Spleen (tissue), 11 donors: ENCODE measurements at regions not wholly inside any gene's neighbourhood (a gene's known extent, or its start where the extent isn't known, plus 50 kb on each side); places are given as distances from the start of the nearest gene placed in this dataset.

ENCODE experiments used
- DNase-seq: peaks from one replicate; pipeline ENCODE4 v3.0.0-alpha.2; 2020
- H3K27ac ChIP-seq, 8 donors: fragments of 200-600 bp; sonication (generic) in 7 of 8; 1 replicate in 4 of 8; 2 replicates in 4 of 8; pipeline versions ENCODE4 v1.5.0 to v1.8.0; 2016 to 2021; ENCODE audit warnings: inconsistent platforms in 4 of 8, mild to moderate bottlenecking in 4 of 8, moderate library complexity in 1 of 8
- H3K27me3 ChIP-seq, 7 donors: fragments of 200-600 bp; sonication (generic) in 6 of 7; replicated peaks in 1 of 7; 1 replicate in 4 of 7; 2 replicates in 3 of 7; pipeline versions ENCODE4 v1.5.0 to v1.8.0; 2016 to 2021; ENCODE audit warnings: inconsistent platforms in 3 of 7, mild to moderate bottlenecking in 1 of 7
- H3K36me3 ChIP-seq, 6 donors: fragments of 200-600 bp; sonication (generic) in 5 of 6; 1 replicate in 4 of 6; 2 replicates in 2 of 6; pipeline versions ENCODE4 v1.5.0 to v1.8.0; 2016 to 2021; ENCODE audit warnings: inconsistent platforms in 2 of 6
- H3K4me1 ChIP-seq, 6 donors: fragments of 200-600 bp; sonication (generic) in 5 of 6; 1 replicate in 3 of 6; 2 replicates in 3 of 6; pipeline versions ENCODE4 v1.5.0 to v1.8.0; 2016 to 2021; ENCODE audit warnings: inconsistent platforms in 3 of 6
- H3K4me3 ChIP-seq, 8 donors: fragments of 200-600 bp; sonication (generic) in 7 of 8; 1 replicate in 4 of 8; 2 replicates in 4 of 8; pipeline versions ENCODE4 v1.5.0 to v1.8.0; 2016 to 2021; ENCODE audit warnings: inconsistent platforms in 4 of 8, mild to moderate bottlenecking in 4 of 8, moderate library complexity in 2 of 8
- H3K9me3 ChIP-seq, 8 donors: fragments of 200-600 bp; sonication (generic) in 7 of 8; 1 replicate in 4 of 8; 2 replicates in 4 of 8; pipeline versions ENCODE4 v1.5.0 to v1.8.0; 2016 to 2021; ENCODE audit warnings: inconsistent platforms in 4 of 8
- POLR2A ChIP-seq, 3 donors: fragments of 450-650 bp; IDR thresholded peaks; one replicate each; pipeline ENCODE4 v1.5.1; 2017; ENCODE audit warnings: antibody characterized with exemption in 3 of 3, mild to moderate bottlenecking in 1 of 3
- POLR2AphosphoS5 ChIP-seq, 3 donors: sonication (generic); formaldehyde crosslinking; IDR thresholded peaks; one replicate each; pipeline ENCODE4 v1.5.1; 2017; ENCODE audit warnings: antibody characterized with exemption in 3 of 3
- WGBS, 5 donors: extraction: QIAGEN DNeasy Blood & Tissue Kit in 3 of 5; methylation state at CpG; one replicate each; pipeline versions ENCODE4 v1.1.5 to v1.1.7; 2013 to 2018; 5-methylcytosine and 5-hydroxymethylcytosine counted together
- intact Hi-C: fragments of 100-400 bp; cut with DNase I; formaldehyde crosslinking; loops from one replicate; pipeline ENCODE4 v1.15.0; 2023; ENCODE audit warnings: low total_unique reads
- TF ChIP-seq, protein P1 (sequence below), 11 experiments: fragments of 200-600 bp in 7 of 11; fragments of 450-650 bp in 4 of 11; sonication (generic) in 4 of 11; IDR thresholded peaks in 8 of 11; conservative IDR thresholded peaks in 3 of 11; 1 replicate in 7 of 11; 2 replicates in 4 of 11; pipeline versions ENCODE4 v1.4.0 to v1.8.0; 2016 to 2021; ENCODE audit warnings: antibody characterized with exemption in 11 of 11, inconsistent platforms in 4 of 11, mild to moderate bottlenecking in 1 of 11
- donor health status: healthy with polysubstance abuse.
- donor health status: DM: no; HTN: no; CAD: no; lungs with moderate emphysema.
- donor health status: DM: no; HTN: no; CAD: no.
- donor health status: Bipolar disorder and iron deficiency.
- donor health status: healthy.
- donor health status: DM: no; HTN: no; CAD: no.
- donor health status: DM: yes; HTN: yes; CAD: no.

DNA sequence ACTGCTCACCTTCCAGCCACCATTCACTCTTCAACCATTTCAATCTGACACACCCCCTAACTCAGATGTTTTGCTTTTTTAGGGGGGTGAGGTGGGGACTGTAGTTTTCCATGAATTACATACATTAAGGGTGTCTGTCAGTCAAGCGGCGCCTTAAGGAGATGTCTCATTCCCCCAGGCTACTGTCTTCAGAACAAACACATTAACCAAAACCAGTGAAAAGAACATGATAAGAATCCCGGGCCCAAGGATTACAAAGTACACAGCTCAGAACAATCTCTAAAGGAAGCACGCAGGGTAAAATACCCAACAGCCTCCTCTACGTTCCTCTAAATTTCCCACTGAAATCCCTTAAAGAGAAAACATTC, 62.5 kb upstream of the IRF2 start:
- intact Hi-C loops: loop anchor here (5.0 to 10.0 kb wide), 3 partner anchors 62 to 270 kb away; partner anchors contain the start of gene IRF2

DNA sequence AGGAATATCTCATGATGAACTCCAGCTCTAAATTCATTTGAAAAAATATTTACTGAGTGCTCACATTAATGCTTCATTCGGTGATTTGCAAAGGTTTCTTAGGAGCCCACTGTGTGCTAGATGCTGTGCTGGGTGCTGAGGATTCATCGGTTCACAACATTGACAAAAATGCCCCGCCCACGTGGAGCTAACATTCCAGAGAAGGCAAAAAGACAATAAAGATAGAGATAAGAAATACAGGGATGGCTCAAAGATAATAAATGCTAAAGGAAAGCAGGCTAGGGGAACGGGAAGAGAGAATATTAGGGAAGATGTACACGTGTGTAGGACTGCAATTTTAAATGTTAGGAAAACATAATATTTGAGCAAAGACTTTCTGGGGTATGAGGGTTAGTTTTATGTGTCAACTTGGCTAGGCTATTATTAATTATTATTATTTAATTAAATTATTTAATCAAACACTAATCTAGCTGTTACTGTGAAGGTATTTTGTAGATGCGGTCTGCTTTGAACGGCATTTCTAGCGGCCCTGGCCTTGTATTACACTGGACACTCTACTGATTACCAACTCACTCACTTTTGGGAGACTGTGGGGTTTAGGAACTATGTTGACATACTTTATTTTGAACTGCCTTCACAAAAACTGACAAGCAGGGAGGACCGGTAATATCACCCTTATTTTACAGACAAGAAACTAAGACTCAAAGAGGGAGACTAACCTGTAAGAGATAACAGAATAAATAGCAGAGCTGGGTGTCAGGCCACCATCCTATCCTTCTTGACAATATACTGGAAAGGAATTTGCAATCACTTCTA, 61.9 kb upstream of the IRF2 start:
- 45 to 74% (median 57%) methylated on average over 10 of the region's 10 CpGs for WGBS, 5 donors
- Histone ChIP-seq H3K27me3 (no peaks in the 10 kb centered on the region), H3K36me3 (no peaks in the 10 kb centered on the region), H3K4me1 (peaks cover 24 to 66% (median 49%) of the 10 kb centered on the region in 6 donors), H3K9me3 (no peaks in the 10 kb centered on the region), H3K4me3 (peak overlapping the region; percentile 52 to 82 (median 55)), H3K27ac (peak overlapping the region; percentile 95 to 99 (median 98))
- TF ChIP-seq, protein P1, sequence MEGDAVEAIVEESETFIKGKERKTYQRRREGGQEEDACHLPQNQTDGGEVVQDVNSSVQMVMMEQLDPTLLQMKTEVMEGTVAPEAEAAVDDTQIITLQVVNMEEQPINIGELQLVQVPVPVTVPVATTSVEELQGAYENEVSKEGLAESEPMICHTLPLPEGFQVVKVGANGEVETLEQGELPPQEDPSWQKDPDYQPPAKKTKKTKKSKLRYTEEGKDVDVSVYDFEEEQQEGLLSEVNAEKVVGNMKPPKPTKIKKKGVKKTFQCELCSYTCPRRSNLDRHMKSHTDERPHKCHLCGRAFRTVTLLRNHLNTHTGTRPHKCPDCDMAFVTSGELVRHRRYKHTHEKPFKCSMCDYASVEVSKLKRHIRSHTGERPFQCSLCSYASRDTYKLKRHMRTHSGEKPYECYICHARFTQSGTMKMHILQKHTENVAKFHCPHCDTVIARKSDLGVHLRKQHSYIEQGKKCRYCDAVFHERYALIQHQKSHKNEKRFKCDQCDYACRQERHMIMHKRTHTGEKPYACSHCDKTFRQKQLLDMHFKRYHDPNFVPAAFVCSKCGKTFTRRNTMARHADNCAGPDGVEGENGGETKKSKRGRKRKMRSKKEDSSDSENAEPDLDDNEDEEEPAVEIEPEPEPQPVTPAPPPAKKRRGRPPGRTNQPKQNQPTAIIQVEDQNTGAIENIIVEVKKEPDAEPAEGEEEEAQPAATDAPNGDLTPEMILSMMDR (IDR thresholded peaks at IDR 0.05 in 8 of 11, conservative IDR thresholded peaks at IDR 0.05 in 3 of 11): no peak
- intact Hi-C loops: loop anchor here (5.0 to 10.0 kb wide), 3 partner anchors 61 to 269 kb away; partner anchors contain the start of gene IRF2
- DNase-seq: no peak

More for the DNA sequence above, 62.5 kb upstream of the IRF2 start:
- peak overlapping the region; percentile 95 to 99 (median 98) for H3K27ac ChIP-seq
- WGBS, 5 donors: 8 to 17% (median 12%) methylated on average over 5 of the region's 5 CpGs
- H3K4me3 ChIP-seq: peak overlapping the region; percentile 52 to 82 (median 55)
- TF ChIP-seq, protein P1 (IDR thresholded peaks at IDR 0.05 in 8 of 11, conservative IDR thresholded peaks at IDR 0.05 in 3 of 11): no peak
- TF ChIP-seq POLR2AphosphoS5 (IDR thresholded peaks at IDR 0.05) (no peak), POLR2A (IDR thresholded peaks at IDR 0.05) (no peak)
- no peaks in the 10 kb centered on the region for H3K9me3 ChIP-seq
- H3K36me3 ChIP-seq: no peaks in the 10 kb centered on the region
- H3K27me3 ChIP-seq: no peaks in the 10 kb centered on the region
- DNase-seq: no peak
- peaks cover 24 to 60% (median 48%) of the 10 kb centered on the region in 6 donors for H3K4me1 ChIP-seq

DNA sequence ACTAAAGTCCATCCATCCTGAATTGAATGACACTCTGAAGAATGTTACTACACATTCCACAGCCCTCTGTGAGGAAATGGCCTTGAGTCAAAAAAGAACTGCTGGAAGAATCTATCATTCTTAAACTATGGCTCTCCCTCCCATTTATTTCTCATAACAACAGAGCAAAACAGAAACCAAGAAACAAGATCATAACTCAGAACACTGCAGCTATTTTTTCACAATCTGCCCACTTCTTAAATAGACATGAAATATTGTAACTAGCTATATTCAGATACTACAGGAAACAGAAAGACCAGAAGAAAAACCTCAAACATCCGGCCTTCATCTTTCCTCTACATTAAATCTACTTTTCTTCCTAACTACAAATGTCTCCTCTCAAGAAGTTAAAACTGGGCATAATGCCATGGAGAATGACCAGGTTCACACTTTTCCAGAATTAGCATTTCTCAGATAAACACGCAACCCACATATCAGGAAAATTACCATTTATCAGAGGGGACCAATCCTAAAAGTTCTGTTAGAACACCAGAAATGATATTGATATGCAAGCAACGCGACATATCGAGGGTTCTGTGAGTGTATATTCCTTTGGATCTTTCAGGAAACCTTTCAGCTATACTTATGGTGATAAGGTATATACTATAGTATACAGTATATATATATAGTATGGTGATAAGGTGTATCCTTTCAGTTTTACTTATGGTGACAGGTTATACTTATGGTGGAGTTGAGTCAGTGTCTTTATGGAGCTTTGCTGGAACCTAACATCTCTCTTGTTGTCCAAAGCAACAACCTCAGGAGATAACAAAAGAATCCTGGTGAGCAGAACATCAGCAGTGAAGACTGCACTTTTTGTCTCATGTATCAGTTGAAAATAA, 60.4 kb upstream of the IRF2 start:
- H3K9me3 ChIP-seq: no peaks in the 10 kb centered on the region
- no peaks in the 10 kb centered on the region for H3K27me3 ChIP-seq
- H3K4me3 ChIP-seq: peak overlapping the region in 3 of 8 donors; percentile 1 to 82 (median 11)
- H3K27ac ChIP-seq: peak overlapping the region; percentile 95 to 99 (median 98)
- WGBS, 5 donors: 9 to 21% (median 15%) methylated on average over 5 of the region's 5 CpGs
- TF ChIP-seq POLR2A (IDR thresholded peaks at IDR 0.05): no peak
- TF ChIP-seq, protein P1 (IDR thresholded peaks at IDR 0.05 in 8 of 11, conservative IDR thresholded peaks at IDR 0.05 in 3 of 11): no peak
- no peak for TF ChIP-seq POLR2AphosphoS5 (IDR thresholded peaks at IDR 0.05)
- no peak for DNase-seq
- peaks cover 24 to 78% (median 49%) of the 10 kb centered on the region in 6 donors for H3K4me1 ChIP-seq
- intact Hi-C loops: loop anchor here (5.0 to 10.0 kb wide), 3 partner anchors 60 to 267 kb away; partner anchors contain the start of gene IRF2
- H3K36me3 ChIP-seq: no peaks in the 10 kb centered on the region
